Adrenal gland (tissue), 9 donors: ENCODE measurements at regions not wholly inside any gene's neighbourhood (a gene's known extent, or its start where the extent isn't known, plus 50 kb on each side); places are given as distances from the start of the nearest gene placed in this dataset.

ENCODE experiments used
- DNase-seq, 7 donors: peaks; one replicate each; pipeline ENCODE4 v3.0.0-alpha.2; 2019 to 2020
- H3K27ac ChIP-seq, 5 donors: fragments of 200-600 bp; sonication (generic) in 4 of 5; 1 replicate in 3 of 5; 2 replicates in 2 of 5; pipeline versions ENCODE4 v1.5.1 to v1.8.0; 2016 to 2020; ENCODE audit warnings: mild to moderate bottlenecking in 1 of 5
- H3K27me3 ChIP-seq: fragments of 200-600 bp; 2 replicates; pipeline ENCODE4 v1.8.0; 2021
- H3K36me3 ChIP-seq, 2 donors: fragments of 200-600 bp; replicated peaks in 1 of 2; 1 replicate in 1 of 2; 2 replicates in 1 of 2; pipeline versions ENCODE4 v1.5.1 to v1.8.0; 2018 to 2022
- H3K4me1 ChIP-seq, 2 donors: fragments of 200-600 bp; replicated peaks in 1 of 2; 1 replicate in 1 of 2; 2 replicates in 1 of 2; pipeline versions ENCODE4 v1.5.1 to v1.8.0; 2018 to 2021
- H3K4me3 ChIP-seq, 4 donors: fragments of 200-600 bp; sonication (generic) in 3 of 4; one replicate each; pipeline ENCODE4 v1.5.1; 2016 to 2018
- H3K9me3 ChIP-seq, 3 donors: fragments of 200-600 bp; sonication (generic) in 1 of 3; replicated peaks in 1 of 3; 1 replicate in 2 of 3; 2 replicates in 1 of 3; pipeline versions ENCODE4 v1.5.1 to v1.8.0; 2016 to 2021
- CTCF ChIP-seq, 6 experiments: fragments of 450-650 bp in 4 of 6; fragments of 200-600 bp in 2 of 6; sonication (generic) in 1 of 6; IDR thresholded peaks; 1 replicate in 5 of 6; 2 replicates in 1 of 6; pipeline versions ENCODE4 v1.5.1 to v1.8.0; 2016 to 2021; ENCODE audit warnings: antibody characterized with exemption in 6 of 6, mild to moderate bottlenecking in 2 of 6, moderate library complexity in 1 of 6
- POLR2A ChIP-seq, 2 donors: fragments of 450-650 bp; IDR thresholded peaks; one replicate each; pipeline ENCODE4 v1.6.1; 2017; ENCODE audit warnings: antibody characterized with exemption in 2 of 2, mild to moderate bottlenecking in 2 of 2, moderate library complexity in 1 of 2
- WGBS, 4 donors: extraction: QIAGEN DNeasy Blood & Tissue Kit in 2 of 4; methylation state at CpG; one replicate each; pipeline versions ENCODE4 v1.1.5 to v1.1.7; 2013 to 2017; 5-methylcytosine and 5-hydroxymethylcytosine counted together
- intact Hi-C, 2 donors: fragments of 100-400 bp; cut with DNase I; formaldehyde crosslinking; loops; one replicate each; pipeline versions ENCODE4 v1.14.1 to v1.15.0; 2022 to 2023
- donor health status: healthy with polysubstance abuse.
- donor health status: Bipolar disorder and iron deficiency.
- donor health status: DM: yes; HTN: yes; CAD: no.
- donor health status: DM: no; HTN: no; CAD: no.
- donor health status: DM: no; HTN: no; CAD: no.

GRCh38 chr15:39344662-39345141, 236.2 kb upstream of the THBS1 start:
- Histone ChIP-seq H3K36me3 (no peaks in the 10 kb centered on the region), H3K27me3 (no peaks in the 10 kb centered on the region), H3K4me1 (no peaks in the 10 kb centered on the region), H3K9me3 (peaks cover 0 to 5% (median 0%) of the 10 kb centered on the region in 3 donors), H3K4me3 (no peak overlapping the region), H3K27ac (no peak overlapping the region)
- no peak for DNase-seq
- TF ChIP-seq POLR2A (IDR thresholded peaks at IDR 0.05) (no peak), CTCF (IDR thresholded peaks at IDR 0.05) (no peak)
- intact Hi-C loops, result no loop called here
- WGBS, 4 donors, result 74 to 85% (median 80%) methylated on average over 3 of the region's 3 CpGs

- no peak for DNase-seq
- Histone ChIP-seq H3K27ac (no peak overlapping the region), H3K36me3 (no peaks in the 10 kb centered on the region), H3K4me3 (no peak overlapping the region), H3K4me1 (no peaks in the 10 kb centered on the region), H3K27me3 (no peaks in the 10 kb centered on the region), H3K9me3 (peaks cover 0 to 5% (median 0%) of the 10 kb centered on the region in 3 donors)
- 51 to 77% (median 56%) methylated on average over 2 to 3 of the region's 3 CpGs for WGBS, 4 donors
- intact Hi-C loops, result no loop called here
- TF ChIP-seq CTCF (IDR thresholded peaks at IDR 0.05), result no peak
- no peak for TF ChIP-seq POLR2A (IDR thresholded peaks at IDR 0.05)
These were observed 235.7 kb upstream of the THBS1 start for GRCh38 chr15:39345176-39345575.

DNA sequence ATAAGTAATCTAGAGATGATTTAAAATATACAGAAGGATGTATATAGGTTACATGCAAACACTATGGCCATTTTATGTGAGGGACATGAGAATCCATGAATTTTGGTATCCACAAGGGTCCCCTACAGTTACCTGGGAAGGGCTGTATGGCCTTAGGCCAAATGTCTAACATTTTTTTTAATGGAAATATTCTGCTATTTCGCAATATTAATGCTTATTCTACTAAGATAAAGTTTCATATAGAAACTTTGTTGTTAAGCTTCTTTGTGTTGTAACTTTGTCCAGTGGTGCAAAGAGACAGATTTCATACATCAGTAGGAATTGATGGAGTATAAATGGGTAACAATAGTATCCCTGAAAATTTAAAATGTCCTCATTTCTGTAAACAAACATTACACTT, 233.4 kb upstream of the THBS1 start:
- WGBS, 4 donors, result 86 to 93% (median 88%) methylated on average over 1 of the region's 1 CpG
- Histone ChIP-seq H3K4me3 (no peak overlapping the region), H3K4me1 (no peaks in the 10 kb centered on the region), H3K27ac (no peak overlapping the region), H3K27me3 (no peaks in the 10 kb centered on the region), H3K9me3 (peaks cover 0 to 5% (median 0%) of the 10 kb centered on the region in 3 donors), H3K36me3 (no peaks in the 10 kb centered on the region)
- intact Hi-C loops, result no loop called here
- TF ChIP-seq CTCF (IDR thresholded peaks at IDR 0.05), result no peak
- no peak for TF ChIP-seq POLR2A (IDR thresholded peaks at IDR 0.05)
- DNase-seq, result no peak

DNA sequence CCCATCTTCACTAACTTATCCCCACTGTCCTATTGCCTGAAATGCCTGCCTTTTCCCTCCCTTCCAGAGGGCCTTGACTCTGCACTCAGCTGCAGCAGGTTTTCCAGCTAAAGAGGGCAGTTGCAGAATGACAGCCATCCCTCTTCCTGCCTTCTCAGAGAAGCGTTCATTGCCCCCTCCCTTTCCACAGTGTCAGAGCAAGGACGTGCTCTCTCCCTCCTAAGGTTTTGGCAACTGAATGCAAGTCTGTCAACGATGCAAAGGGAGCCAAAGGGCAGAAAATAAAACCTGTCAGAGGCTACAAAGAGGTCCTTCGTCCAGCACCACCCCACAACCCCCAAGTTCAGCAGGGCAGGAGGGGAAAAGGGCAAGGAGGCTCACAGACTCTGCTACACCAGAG, 230.1 kb upstream of the THBS1 start:
- Histone ChIP-seq H3K27me3 (no peaks in the 10 kb centered on the region), H3K27ac (no peak overlapping the region), H3K4me3 (no peak overlapping the region), H3K36me3 (no peaks in the 10 kb centered on the region), H3K9me3 (no peaks in the 10 kb centered on the region), H3K4me1 (no peaks in the 10 kb centered on the region)
- 20 to 42% (median 34%) methylated on average over 1 to 4 of the region's 4 CpGs for WGBS, 4 donors
- TF ChIP-seq POLR2A (IDR thresholded peaks at IDR 0.05) (no peak), CTCF (IDR thresholded peaks at IDR 0.05) (no peak)
- intact Hi-C loops, result no loop called here
- DNase-seq, result no peak
